NCI-H748 (cell line): ENCODE measurements at regions not wholly inside any gene's neighbourhood (a gene's known extent, or its start where the extent isn't known, plus 50 kb on each side); places are given as distances from the start of the nearest gene placed in this dataset.

ENCODE experiments used
- DNase-seq: peaks from one replicate; lab custom pipeline; 2025; ENCODE audit not compliant: unreplicated experiment; lab: John Stamatoyannopoulos, UW

DNA sequence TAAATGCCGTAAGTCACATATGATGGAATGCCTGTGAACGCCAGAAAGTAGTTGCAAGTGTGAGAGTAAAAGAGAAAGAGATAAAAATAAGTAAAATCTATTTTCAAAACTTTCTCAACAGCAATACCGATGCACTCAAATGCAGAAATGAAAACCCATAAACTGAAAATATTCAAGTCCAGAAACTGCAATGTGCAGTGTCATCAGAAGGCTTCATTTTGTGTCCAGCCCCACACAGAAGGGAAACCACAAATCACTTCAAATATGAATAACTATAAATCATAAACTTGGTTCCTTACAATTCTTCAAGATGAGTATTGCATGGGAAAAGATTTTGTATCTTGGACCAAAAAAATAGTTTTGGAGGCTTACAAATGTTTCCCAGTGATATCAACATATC, 375.2 kb upstream of the ANO5 start:
- no peak for DNase-seq

DNA sequence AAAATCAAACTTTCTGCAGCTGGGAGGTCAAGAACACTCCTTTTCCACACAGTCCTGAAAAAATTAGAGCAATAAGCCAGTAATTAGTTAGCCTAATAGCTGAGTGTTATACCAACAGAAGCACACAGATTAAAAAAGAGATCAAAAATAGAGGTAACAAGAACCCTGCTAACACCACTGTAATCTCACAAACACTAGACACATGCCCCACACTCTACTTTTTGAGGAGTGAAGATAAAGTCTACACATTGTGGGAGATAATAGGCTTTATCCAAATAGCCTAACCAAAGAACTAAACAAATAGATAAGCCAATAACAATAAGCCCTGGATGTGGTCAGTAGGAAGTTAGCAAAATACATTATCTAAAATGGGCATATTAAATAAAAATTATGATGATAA, 372.7 kb upstream of the ANO5 start:
- DNase-seq: no peak

DNA sequence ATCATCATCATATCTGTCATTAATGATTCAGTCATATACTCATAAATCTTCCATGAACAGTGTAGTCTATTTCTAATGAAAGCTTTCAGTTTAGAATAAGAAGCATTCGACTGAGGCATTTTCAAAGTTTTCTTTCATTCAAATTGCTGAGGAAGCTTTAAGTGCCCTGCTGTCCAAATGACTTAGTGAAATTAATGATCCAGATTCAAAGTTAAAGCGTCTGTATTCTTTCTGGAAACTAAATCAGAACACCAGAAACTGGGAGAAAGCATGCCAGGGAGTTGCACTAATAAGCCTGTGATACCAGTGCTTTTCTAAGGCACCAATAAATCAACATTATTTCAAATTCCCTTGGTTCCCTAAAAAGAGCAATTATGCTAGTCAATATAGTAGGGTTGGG, 367.8 kb upstream of the ANO5 start:
- DNase-seq: no peak

DNA sequence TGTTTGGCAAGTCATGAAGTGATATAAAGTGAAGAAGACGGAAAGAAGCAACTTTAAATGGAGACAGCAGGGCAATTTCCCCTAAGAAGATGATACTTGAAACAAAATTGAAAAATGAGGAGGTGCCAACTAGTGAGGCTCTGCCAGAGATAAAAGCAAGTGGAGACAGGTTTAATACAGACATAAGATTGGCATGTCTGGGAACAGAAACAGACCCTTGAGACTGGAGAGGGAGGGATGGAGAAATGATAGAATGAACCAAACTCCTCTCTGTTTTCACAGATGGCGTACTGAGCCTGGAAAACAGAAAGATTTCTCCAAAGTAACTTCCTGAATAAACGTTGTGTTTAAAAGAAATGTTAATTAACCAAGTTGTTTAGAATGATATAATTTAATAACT, 354.5 kb upstream of the ANO5 start:
- DNase-seq: no peak

DNA sequence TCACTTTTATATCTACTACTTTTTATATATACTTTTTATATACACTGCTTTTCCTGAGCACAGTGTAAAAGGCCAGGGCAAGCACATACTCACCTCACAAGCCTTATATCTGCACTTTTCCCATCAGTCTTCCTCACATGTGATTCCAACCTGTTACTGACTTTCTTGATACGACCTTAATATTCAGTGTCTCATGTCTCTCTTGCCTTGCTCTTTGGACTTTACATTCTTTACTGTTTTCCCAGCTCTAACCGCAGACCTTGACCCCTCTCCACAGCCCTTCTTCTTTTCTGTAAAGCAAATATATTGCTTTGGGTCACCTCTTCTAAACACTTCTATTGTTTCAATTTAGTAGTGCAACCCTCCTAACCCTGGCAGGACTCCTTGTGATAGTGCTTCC, 353.1 kb upstream of the ANO5 start:
- DNase-seq: no peak

DNA sequence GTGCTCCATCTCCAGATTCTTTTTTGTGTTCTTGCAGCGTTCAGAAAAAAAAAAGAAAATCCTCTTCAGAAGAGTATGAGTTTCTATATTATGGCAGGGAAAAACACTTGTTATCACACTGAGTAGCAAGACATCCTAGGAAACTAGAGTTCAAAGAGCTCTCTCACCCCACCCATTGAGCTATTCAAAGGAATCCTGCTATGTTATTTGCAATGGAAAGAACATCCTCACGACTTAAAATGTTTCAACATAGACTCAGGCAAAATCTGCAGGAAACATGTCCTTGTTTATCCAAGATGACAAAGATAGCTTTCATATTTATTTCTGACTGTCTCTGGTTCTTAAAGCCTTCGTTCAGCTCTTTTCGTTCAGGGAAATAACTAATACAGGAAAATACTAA, 331.6 kb upstream of the ANO5 start:
- DNase-seq: no peak

DNA sequence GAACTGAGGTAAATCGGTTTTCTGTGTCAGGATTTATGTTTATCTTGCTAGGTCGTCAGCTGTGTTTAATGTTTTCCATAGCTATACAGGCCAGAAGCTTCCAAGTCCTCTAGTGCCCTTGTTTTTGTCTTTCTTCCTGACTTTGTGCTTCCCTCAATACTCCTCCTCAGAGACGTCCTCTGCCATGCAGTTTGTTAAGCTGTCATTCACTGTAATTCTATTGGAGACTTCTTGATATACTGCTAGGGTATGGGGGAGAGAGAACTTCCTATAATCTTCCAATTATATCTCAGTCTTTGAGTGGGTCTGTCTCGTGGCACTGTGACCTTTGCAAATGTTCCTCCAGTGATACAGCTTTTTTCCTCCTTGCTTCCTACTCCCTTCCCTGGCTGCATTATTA, 327.3 kb upstream of the ANO5 start:
- no peak for DNase-seq

DNA sequence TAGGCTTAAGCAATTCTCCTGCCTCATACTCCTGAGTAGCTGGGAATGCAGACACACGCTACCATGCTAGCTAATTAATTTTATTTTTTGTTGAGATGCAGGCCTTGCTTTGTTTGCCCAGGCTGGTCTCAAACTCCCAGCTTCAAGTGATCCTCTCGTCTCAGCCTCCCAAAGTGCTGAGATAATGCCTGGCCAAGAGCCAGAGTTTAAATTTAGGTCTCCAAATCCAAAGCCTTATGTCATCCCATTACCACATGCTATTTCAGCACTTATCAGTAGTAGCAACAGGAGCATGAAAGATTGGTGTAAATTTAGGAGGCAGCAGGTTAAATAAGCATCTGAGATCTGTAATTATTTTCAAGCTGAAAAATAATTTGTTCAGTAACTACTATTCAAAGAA, 326.1 kb upstream of the ANO5 start:
- DNase-seq: peak; percentile 31

DNA sequence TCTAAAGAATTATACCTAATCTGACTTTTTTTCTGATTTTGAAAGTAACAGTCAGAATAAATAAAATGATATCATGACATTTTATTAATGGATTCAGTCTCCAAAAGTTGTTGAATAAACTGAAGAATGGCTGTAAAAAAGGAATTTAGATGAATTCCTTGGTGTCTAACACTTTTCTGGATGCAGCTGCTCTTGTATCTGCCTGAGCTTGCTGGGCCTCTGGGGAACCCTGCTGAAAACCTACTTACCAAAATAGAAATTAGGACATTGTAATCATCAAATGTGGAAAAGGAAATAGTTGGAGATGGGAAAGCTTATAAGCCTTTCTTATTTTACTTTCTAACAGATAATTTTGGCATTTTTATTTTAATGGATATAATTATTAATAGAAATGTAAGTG, 315.7 kb upstream of the ANO5 start:
- no peak for DNase-seq

DNA sequence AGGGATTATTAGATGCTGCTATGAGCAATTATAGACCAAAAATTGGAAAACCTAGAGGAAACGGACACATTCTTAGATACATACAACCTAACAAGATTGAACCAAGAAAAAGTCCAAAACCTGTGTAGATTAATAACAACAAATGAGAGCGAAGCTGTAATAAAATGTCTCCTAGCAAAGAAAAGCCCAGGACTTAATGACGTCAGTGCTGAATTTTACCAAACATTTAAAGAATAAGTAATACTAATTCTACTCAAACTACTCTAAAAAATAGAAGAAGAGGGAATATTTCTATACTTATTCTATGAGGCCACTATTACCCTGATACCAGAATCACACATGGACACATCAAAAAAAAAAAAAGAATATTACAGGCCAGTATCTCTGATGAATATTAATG, 309.5 kb upstream of the ANO5 start:
- DNase-seq: no peak

DNA sequence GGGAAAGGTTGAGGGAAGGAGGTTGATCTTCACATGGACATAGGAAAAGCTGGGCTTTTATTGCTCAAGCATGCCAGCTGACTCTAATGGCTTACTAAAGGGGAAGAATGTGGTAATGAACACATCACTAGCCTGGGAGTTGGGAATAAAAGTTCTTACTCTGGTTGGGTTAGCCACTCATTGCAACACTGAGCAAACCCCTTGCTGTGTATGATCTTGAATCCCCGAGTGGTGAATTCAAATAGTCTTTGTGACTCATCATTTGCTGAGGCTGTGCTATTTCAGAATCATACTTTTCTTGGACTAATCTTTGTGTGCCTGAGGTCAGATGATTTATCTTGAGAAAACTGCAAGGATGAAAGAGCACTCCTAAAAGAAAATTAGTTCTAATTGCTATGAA, 304.1 kb upstream of the ANO5 start:
- no peak for DNase-seq

DNA sequence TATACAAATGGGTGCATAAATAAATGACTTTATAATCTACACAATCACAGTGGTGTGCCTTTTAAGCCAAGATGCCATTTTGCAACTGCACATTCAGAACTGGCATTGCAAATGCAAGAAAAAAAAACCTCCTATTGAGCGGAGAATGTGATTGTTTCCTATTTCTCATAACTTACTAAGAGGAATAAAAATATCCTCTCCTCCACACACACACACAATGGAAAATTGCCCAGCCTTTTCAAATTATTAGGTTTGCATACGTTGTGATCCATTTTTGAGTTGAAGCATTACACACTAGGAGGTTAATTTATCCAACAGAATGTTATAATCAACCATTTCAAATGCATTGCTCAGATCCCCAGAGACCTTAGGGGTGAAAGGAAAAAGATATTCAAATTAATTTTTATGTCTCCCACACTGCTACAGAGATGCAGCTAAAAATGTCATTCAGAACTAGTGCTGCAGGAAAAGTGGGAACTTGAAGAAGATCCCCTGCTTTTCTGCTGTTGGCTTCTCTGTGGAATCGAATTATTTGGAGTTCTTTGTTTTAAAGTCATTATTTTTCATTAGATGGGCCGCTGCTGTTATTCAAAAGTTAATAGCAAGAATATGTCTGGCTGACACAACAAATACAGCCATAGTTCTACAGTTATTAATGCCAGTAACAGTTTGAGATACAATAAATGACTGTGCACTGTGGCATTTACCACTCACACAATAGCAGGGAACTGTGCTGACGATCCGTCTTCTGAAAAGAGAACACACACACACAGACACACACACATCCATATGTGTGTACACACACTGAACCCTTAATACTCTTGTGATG, 299.9 kb upstream of the ANO5 start:
- DNase-seq: no peak

DNA sequence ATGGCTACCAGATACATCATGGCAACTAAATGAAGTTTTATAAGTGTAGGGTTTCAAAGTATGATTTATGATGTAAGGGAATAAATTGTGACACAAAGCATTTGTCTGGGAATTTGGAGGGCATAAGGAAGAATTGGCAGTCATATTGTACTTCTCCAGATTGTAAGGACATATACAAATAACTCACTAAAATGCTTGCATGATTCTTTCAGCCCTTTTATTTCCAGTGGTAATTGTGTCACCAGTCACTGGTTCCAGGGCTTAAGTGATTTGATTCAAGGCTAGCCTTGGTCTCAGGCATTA, 299.4 kb upstream of the ANO5 start:
- DNase-seq: no peak

DNA sequence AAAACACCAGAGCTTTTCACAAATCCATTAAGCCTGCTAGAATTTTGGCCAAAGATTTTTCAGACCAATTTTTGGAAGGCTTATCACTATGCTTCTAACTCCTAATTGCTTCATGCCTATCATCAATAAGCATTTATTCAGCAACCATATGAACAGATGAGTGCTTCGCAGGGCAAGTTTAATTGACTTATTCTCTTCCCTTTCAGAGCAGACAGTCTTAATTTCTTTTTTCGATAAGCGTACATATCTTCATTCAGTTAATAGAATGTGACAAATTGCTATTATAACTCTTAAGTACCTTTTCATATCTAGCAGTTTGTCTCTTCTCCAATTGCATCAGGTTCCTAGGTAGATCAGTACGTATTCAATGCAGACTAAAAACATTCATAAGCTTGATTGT, 298.4 kb upstream of the ANO5 start:
- DNase-seq: no peak

DNA sequence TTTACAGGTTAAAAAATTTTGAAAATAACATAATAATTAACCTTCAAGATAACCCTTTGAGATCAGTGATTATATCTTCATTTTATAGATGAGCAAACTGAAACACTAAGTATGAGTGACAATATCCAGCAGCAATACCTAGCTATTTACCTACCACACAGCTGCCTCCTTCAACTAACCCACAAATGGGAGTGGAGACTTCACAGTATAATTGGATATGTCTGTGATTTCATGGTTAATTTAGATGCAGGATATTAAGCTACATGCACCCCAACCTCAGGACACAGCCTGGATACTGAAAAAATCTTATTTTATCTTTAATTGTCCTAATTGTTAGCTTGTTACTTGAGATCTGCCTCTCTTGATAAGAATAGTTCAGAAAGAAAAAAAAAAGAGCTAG, 297.2 kb upstream of the ANO5 start:
- no peak for DNase-seq

DNA sequence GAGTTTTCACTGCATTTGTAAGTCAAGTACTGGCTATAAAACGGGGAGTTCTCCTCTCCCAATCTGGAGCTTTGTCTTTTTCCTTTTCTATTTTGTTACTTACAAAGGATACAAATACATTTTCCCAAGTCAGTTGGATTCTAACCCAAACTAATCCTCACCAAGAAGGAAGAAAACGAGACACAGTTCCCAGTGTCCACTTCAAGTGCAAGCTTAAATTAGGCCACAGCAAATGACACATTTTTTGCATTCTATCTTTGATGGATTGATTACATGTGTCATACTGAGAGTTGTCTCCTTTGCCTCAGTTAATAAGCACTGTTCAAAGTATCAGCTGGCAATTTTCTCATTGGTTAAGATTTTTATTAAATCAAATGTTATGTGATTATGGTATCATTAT, 296.7 kb upstream of the ANO5 start:
- DNase-seq: peak; percentile 6

DNA sequence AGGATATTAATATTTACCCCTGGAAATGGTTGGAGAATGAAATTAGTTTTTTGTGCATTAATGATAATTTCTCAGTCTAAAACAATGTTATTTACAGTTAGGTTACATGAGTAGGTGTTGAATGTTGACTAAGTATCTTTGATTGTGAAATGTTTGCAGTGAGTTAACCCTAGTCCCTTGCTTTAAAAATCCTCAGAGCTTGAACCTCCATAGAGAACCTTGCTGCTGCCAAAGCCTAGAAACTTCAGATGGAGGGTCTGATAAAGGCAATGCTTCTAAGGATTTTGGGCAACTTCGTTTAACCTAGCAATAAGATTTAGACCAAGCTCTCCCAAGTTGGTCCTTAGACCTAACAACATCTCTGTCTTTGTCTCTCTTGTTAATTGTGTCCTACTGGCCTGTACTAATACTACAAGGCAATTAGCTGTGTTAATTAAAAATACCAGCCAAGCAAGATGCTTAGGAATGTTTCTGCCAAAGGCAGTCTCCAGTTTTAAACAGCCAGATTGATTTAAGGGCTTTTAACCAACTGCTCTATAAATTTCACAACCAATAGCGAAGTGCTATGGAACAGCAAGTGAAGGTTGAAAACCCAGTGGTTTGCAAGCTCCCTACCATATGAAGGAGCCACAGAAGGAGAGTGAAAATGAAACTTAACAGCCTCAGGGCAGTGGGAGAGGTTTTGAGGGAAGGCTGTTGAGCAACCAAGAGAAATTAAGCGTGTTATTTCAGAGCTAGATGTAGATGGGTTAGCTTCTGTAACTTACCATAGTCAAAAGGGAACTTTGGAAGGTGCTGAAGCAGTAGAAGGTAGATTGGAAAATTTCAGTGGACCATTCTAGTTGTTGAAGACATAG, 295.9 kb upstream of the ANO5 start:
- no peak for DNase-seq

DNA sequence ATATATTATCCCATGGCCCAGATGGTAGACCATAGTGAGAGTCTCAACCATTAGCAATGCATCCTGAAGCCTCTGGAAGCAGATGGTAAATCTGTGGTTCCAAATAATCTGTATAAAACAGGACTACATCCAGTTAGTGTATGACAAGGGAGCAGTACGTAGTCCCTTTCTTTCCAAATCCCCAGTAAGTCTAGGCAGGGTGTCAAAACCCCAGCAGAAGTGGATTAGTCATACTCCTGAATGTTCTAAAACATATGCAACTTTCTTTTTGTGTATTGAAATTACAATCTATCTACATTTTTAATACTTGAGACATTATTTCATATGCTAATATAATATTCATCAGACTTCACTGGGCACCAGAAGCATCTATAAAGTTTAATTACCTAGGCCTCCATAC, 295.1 kb upstream of the ANO5 start:
- no peak for DNase-seq

DNA sequence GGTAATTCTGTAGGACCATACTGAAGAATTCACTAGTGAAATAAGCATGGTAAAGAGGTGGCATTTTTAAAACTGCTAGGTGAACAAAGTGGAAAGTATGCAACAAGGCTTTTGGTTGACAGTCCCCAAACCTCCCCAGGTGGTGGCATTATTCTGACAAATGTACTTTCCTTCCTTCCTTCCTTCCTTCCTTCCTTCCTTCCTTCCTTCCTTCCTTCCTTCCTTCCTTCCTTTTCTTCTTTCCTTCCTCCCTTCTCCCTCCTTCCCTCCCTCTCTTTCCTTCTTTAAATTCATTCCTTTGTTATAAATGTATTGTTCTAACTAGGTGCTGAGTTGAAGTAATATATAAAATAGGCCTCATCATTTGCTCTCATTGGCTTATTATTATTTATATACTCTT, 284.7 kb upstream of the ANO5 start:
- DNase-seq: no peak

DNA sequence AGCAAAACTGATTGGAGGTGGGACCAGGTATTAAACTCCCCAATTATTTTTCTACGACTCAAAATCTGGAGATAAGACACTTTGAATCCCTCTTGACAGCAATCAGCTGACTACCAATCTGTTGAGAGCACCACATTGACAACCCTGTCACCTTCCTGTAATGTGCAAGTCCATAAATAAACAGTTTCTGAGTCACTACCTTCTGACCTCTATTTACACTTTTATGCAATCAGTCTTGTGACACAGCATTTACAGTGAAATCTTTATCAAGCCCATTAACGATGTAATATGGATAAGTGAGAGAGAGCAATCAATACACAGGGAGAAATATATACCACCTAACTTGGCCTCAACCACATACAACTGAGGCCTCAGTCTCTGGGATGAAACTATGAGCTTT, 283.7 kb upstream of the ANO5 start:
- no peak for DNase-seq

DNA sequence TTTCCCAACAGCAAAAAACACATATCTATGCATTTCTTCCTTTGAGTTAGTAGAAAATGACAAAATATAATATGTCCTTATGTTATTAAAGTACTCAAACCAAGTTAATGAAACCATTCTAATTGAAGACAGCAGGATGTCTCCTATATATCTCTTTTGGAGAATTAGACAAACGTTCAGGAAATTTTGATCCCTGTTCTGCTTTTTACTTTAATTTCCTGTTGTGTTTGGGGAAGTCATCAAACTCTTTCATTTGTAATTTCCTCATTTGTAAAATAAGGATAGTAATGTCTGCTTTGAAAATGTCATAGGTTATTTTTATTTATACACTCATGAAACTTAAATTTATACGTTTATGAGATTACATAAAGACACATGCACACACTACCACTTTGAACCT, 281.8 kb upstream of the ANO5 start:
- no peak for DNase-seq

DNA sequence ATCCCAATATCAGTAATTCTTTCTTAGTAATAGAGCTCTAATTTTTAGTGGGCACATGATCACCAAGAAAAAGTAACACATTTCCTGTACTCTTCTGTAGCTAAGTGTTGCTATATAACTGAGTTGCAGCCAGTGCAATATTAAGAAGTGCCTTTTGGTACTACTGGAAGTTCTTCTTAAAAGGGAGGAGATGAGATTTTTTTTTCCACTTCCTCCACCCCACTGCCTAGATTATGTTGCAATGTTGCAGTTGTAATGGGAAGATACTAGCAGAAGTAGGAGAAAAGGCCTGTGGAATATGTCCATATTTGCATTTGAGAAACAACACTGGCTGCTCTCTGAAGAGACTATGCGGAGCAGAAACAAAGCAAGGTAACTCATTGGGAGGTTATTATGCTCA, 280.6 kb upstream of the ANO5 start:
- no peak for DNase-seq

DNA sequence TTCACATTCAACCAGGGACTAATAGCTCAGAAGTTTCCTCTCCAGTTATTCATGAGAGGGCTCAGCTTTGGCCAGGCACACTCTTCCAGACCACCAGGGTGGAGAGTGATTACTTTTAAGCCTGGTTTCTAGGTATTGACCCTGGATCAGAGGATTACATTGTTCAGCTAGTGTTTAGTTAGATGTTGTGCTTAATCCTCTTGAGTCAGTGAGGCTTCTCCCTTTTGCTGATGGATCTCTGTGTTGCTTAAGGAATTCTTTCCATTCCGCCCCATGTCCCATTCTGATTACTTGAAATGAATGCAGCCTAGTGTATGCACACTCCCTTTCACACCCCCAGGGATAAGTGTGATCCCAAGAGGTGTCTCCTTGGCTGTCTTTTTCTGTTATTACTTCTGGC, 271.7 kb upstream of the ANO5 start:
- DNase-seq: no peak
